Liver (tissue), 8 donors: ENCODE measurements at regions not wholly inside any gene's neighbourhood (a gene's known extent, or its start where the extent isn't known, plus 50 kb on each side); places are given as distances from the start of the nearest gene placed in this dataset.

ENCODE experiments used
- DNase-seq: peaks from one replicate; pipeline ENCODE4 v3.0.0-alpha.2; 2017; ENCODE audit warnings: low spot score
- H3K27ac ChIP-seq, 2 donors: one replicate each; pipeline ENCODE4 v1.7.0; 2013; ENCODE audit warnings: inconsistent platforms in 2 of 2, low read length in 2 of 2, control low read depth in 1 of 2, low read depth in 1 of 2, mild to moderate bottlenecking in 1 of 2
- H3K27me3 ChIP-seq, 4 donors: one replicate each; pipeline versions ENCODE4 v1.6.1 to v1.7.0; 2013; ENCODE audit warnings: low read length in 3 of 4, inconsistent platforms in 1 of 4, mild to moderate bottlenecking in 1 of 4, moderate library complexity in 1 of 4; ENCODE audit not compliant: control insufficient read depth in 4 of 4, insufficient read depth in 4 of 4
- H3K36me3 ChIP-seq, 4 donors: one replicate each; pipeline versions ENCODE4 v1.6.1 to v1.7.0; 2013; ENCODE audit warnings: low read length in 3 of 4, mild to moderate bottlenecking in 3 of 4, low read depth in 1 of 4, moderate library complexity in 1 of 4; ENCODE audit not compliant: control insufficient read depth in 4 of 4, insufficient read depth in 3 of 4
- H3K4me1 ChIP-seq, 4 donors: one replicate each; pipeline versions ENCODE4 v1.6.1 to v1.7.0; 2013; ENCODE audit warnings: low read length in 3 of 4, mild to moderate bottlenecking in 3 of 4, moderate library complexity in 1 of 4; ENCODE audit not compliant: control insufficient read depth in 4 of 4, insufficient read depth in 4 of 4
- H3K4me3 ChIP-seq, 3 donors: one replicate each; pipeline versions ENCODE4 v1.6.1 to v1.7.0; 2013; ENCODE audit warnings: low read length in 3 of 3, control low read depth in 1 of 3, low read depth in 1 of 3, mild to moderate bottlenecking in 1 of 3
- H3K9ac ChIP-seq, 2 donors: one replicate each; pipeline ENCODE4 v1.7.0; 2013; ENCODE audit warnings: low read length in 2 of 2, mild to moderate bottlenecking in 2 of 2, moderate library complexity in 2 of 2, control low read depth in 1 of 2, low read depth in 1 of 2
- H3K9me3 ChIP-seq, 4 donors: one replicate each; pipeline versions ENCODE4 v1.6.1 to v1.7.0; 2013; ENCODE audit warnings: low read length in 3 of 4; ENCODE audit not compliant: control insufficient read depth in 4 of 4
- ATF3 ChIP-seq: IDR thresholded peaks from 2 replicates; pipeline ENCODE4 v1.6.1; 2016; ENCODE audit warnings: antibody characterized with exemption
- CTCF ChIP-seq: fragments of 150-350 bp; IDR thresholded peaks from 2 replicates; pipeline ENCODE4 v1.5.1; 2017; ENCODE audit warnings: improper control_type of control experiment, low read depth, low read length; ENCODE audit not compliant: missing input control
- EGR1 ChIP-seq, 2 donors: IDR thresholded peaks; 2 replicates each; pipeline ENCODE4 v1.6.1; 2016 to 2018; ENCODE audit warnings: antibody characterized with exemption in 2 of 2, low read depth in 2 of 2
- FOXA1 ChIP-seq: IDR thresholded peaks from 2 replicates; pipeline ENCODE4 v1.6.1; 2016; ENCODE audit warnings: antibody characterized with exemption
- FOXA2 ChIP-seq: IDR thresholded peaks from 2 replicates; pipeline ENCODE4 v1.6.1; 2016; ENCODE audit warnings: antibody characterized with exemption
- GABPA ChIP-seq, 2 donors: IDR thresholded peaks in 1 of 2; conservative IDR thresholded peaks in 1 of 2; 2 replicates each; pipeline ENCODE4 v1.6.1; 2016; ENCODE audit warnings: antibody characterized with exemption in 2 of 2, mild to moderate bottlenecking in 1 of 2, moderate library complexity in 1 of 2
- HNF4A ChIP-seq, 2 donors: conservative IDR thresholded peaks; 2 replicates each; pipeline ENCODE4 v1.6.1; 2016; ENCODE audit warnings: antibody characterized with exemption in 2 of 2, mild to moderate bottlenecking in 2 of 2
- JUND ChIP-seq, 2 donors: IDR thresholded peaks; 2 replicates each; pipeline ENCODE4 v1.6.1; 2016; ENCODE audit warnings: antibody characterized with exemption in 2 of 2
- NR2F2 ChIP-seq: IDR thresholded peaks from 2 replicates; pipeline ENCODE4 v1.6.1; 2016; ENCODE audit warnings: antibody characterized with exemption
- RAD21 ChIP-seq, 2 donors: IDR thresholded peaks; 2 replicates each; pipeline ENCODE4 v1.6.1; 2016; ENCODE audit warnings: antibody characterized with exemption in 2 of 2, mild to moderate bottlenecking in 2 of 2
- REST ChIP-seq: IDR thresholded peaks from 2 replicates; pipeline ENCODE4 v1.6.1; 2016; ENCODE audit warnings: antibody characterized with exemption, mild to moderate bottlenecking
- RXRA ChIP-seq, 2 donors: IDR thresholded peaks; 2 replicates each; pipeline ENCODE4 v1.6.1; 2017 to 2018; ENCODE audit warnings: antibody characterized with exemption in 2 of 2, mild to moderate bottlenecking in 1 of 2
- SP1 ChIP-seq: IDR thresholded peaks from 2 replicates; pipeline ENCODE4 v1.6.1; 2018; ENCODE audit warnings: antibody characterized with exemption, mild to moderate bottlenecking
- TAF1 ChIP-seq: conservative IDR thresholded peaks from 2 replicates; pipeline ENCODE4 v1.6.1; 2016; ENCODE audit warnings: antibody characterized with exemption, mild to moderate bottlenecking
- YY1 ChIP-seq: IDR thresholded peaks from 2 replicates; pipeline ENCODE4 v1.6.1; 2016; ENCODE audit warnings: antibody characterized with exemption, mild to moderate bottlenecking
- ZBTB33 ChIP-seq: IDR thresholded peaks from 2 replicates; pipeline ENCODE4 v1.6.1; 2016; ENCODE audit warnings: antibody characterized with exemption
- WGBS: extraction: QIAGEN DNeasy Blood & Tissue Kit; methylation state at CpG from one replicate; pipeline ENCODE4 v1.1.7; 2013; 5-methylcytosine and 5-hydroxymethylcytosine counted together
- TF ChIP-seq, protein P1 (sequence below): IDR thresholded peaks from 2 replicates; pipeline ENCODE4 v1.6.1; 2016; ENCODE audit warnings: antibody characterized with exemption
- donor health status: healthy.
- donor health status: healthy.
- donor health status: healthy.
- donor health status: healthy.
- donor health status: healthy.

DNA sequence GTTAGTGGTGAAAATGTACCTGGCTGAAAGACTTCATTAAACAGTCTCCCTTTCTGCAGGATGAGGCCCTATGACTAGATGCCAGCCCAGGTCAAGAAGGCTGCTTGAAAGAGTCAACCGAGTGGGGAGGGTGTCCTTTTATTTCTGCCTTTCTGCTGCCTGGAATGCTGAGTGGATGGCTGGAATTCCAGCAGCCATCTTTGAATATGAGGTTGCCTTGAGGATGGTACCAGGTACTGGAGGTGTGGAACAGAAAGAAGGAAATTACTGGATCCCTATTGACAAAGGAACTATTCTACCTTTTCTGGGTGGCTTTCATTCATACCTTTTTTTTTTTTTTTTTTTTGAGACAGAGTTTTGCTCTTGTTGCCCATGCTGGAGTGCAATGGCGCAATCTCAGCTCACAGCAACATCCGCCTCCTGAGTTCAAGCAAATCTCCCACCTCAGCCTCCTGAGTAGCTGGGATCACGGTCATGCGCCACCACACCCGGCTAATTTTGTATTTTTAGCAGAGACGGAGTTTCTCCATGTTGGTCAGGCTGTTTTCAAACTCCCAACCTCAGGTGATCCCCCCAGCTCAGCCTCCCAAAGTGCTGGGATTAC lies 89.5 kb upstream of the SLC22A11 start:
- Histone ChIP-seq H3K4me1 (no peaks in the 10 kb centered on the region), H3K36me3 (no peaks in the 10 kb centered on the region), H3K27ac (no peak overlapping the region), H3K9me3 (no peaks in the 10 kb centered on the region), H3K27me3 (peaks cover 0 to 3% (median 0%) of the 10 kb centered on the region in 4 donors), H3K4me3 (no peak overlapping the region), H3K9ac (no peak overlapping the region)
- TF ChIP-seq GABPA (IDR thresholded peaks at IDR 0.05 in 1 of 2, conservative IDR thresholded peaks at IDR 0.05 in 1 of 2) (no peak), ZBTB33 (no peak), FOXA1 (no peak), ATF3 (no peak), YY1 (no peak), FOXA2 (no peak), JUND (IDR thresholded peaks at IDR 0.05) (no peak)
- TF ChIP-seq, protein P1, sequence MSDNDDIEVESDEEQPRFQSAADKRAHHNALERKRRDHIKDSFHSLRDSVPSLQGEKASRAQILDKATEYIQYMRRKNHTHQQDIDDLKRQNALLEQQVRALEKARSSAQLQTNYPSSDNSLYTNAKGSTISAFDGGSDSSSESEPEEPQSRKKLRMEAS: no peak
- no peak for DNase-seq
- WGBS: 91% methylated on average over 7 of the region's 7 CpGs

DNA sequence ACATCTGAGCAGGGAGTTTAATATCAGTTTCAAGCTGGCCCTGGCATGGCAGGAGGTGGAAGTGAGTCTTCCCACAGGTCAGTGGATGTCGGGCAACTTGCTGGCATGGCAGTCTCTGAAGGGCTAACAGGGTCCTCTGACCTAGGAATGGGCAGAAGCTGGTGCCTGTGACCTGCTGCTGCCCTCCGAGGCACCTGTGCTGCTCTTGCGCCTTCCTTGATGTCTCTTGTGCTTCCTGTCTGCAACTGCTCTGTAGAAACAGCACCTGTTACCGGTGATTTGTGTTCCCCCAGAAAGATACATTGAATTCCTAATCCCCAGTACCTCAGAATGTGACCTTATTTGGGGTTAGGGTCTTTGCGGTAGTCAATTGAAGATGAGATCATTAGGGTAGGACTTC lies 86.5 kb upstream of the SLC22A11 start:
- Histone ChIP-seq H3K4me1 (no peaks in the 10 kb centered on the region), H3K9me3 (no peaks in the 10 kb centered on the region), H3K9ac (no peak overlapping the region), H3K36me3 (no peaks in the 10 kb centered on the region), H3K4me3 (no peak overlapping the region), H3K27ac (no peak overlapping the region), H3K27me3 (peaks cover 0 to 3% (median 0%) of the 10 kb centered on the region in 4 donors)
- 75% methylated on average over 5 of the region's 5 CpGs for WGBS
- TF ChIP-seq FOXA2 (no peak), JUND (IDR thresholded peaks at IDR 0.05) (no peak), REST (no peak), FOXA1 (no peak), HNF4A (conservative IDR thresholded peaks at IDR 0.05) (no peak), SP1 (no peak), TAF1 (no peak), YY1 (no peak), GABPA (IDR thresholded peaks at IDR 0.05 in 1 of 2, conservative IDR thresholded peaks at IDR 0.05 in 1 of 2) (no peak), CTCF (no peak), EGR1 (IDR thresholded peaks at IDR 0.05; ENCODE audit: low read depth in 2 of 2) (no peak), ZBTB33 (no peak), NR2F2 (no peak), RXRA (IDR thresholded peaks at IDR 0.05) (no peak), ATF3 (no peak), RAD21 (IDR thresholded peaks at IDR 0.05) (no peak)
- TF ChIP-seq, protein P1: no peak
- no peak for DNase-seq
